NCI-H2107 treated with DMSO at 0.1 percent for 48 hours (cell line): ENCODE measurements at regions not wholly inside any gene's neighbourhood (a gene's known extent, or its start where the extent isn't known, plus 50 kb on each side); places are given as distances from the start of the nearest gene placed in this dataset.

Experiments
- DNase-seq: peaks from one replicate; lab custom pipeline; 2025; ENCODE audit not compliant: unreplicated experiment; lab: John Stamatoyannopoulos, UW

DNA sequence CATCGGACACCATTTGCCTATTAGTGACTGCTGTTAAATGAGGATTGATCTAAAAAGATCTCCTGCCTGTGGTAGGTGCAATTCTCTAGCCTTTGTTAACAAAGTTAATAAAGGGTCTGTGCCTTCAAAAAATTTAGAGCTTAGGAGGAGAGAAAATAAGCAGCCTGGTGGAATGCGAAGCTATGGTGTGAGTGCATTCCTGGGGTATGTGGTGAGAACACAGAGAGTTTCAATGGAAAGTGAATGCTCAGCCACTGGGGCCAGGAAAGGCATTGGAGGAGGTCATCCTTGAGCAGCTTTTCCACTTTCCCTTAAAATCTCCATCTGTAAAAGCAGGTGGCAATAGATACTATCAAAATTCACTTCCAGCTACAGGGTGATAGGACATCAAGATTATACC is 331.2 kb upstream of the LRATD1 start:
- no peak for DNase-seq

DNA sequence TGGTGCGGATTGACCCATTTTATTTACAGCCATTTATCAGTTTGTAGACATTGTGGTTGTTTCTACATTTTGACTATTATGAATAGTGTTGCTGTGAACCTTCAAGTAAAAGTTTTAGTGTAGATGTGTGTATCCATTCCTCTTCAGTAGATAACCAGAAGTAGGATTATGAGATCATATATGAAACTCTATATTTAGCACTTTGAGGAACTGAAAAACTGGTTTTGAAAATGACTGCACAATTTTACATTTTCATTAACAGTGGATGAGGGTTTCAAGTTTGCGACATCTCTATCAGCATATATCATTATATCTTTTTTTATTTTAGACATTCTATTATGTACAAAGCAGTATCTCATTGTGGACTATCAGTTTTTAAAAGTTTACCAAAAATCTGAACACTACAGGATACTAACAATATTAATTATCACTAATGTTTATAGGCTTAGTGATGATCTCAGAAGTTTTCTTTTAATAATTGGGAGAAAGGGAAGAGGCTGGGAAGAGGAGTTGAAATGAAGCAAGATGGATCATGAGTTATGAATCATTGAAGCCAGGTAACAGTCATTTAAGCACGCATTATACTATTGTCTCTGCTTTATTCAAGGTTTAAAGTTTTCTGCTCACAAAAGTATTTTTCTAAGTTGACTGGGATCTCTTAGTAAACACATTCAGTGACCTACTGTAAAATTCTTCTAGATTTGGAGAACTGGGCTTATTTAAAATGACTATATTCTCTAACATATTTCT is 329.0 kb upstream of the LRATD1 start:
- DNase-seq: no peak

DNA sequence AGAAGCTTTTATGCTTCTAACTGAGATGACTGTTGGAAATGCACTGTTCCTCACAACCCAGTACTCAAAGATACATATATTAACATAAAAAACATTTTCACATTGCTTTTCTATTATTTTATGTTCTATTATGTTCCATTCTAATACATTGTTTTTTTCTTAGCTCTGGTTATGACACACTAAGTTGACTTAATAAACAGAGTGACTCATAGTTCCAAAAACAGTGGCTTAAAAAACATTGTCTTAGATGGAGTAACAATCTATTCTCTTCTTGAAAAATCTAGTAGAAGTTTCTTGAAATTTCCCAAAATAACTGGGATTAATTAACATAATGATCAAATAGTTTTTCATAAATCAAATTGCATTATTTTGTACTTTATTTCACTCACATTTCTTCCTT is 328.2 kb upstream of the LRATD1 start:
- no peak for DNase-seq

DNA sequence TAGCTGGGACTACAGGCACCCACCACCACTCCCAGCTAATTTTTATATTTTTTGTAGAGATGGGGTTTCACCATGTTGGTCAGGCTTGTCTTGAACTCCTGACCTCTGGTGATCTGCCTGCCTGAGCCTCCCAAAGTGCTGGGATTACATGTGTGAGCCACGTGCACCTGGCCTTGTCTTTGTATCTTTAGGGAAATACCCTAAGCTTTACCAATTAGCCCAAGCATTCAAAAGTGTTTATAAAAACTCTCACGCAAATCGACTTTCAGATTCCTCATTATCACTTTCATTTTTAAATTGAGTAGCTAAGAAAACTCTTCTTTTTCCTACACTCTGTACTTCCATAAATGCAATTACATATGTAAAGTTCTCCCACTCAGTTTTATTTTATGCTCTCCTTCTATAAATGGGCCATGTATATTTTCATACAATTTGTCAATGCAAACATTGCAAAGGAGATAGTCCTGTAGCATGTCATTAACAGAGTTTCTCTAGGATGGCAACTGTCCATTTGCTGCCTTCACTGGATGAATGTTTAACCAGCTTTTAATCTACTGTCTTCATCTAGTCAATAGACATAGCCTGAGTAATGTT is 326.2 kb upstream of the LRATD1 start:
- DNase-seq: no peak

DNA sequence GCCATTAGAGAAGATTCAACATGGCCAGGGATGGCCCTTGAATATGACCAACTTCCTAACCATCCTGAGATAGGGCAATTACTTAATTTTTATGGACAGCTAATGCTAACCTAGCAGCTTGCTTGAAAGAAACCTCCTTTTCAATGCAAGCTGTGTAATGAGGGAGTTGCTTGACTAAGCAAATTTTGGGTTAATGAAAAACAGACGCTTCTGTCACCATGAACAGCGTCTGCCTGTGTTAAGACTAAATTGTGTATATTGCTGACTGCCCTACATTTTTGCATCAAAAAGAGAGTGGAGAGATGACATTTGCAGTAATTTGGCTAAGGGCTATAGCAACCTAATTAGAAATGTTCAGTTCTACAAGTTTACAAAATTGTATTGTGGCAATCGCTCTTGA is 319.2 kb upstream of the LRATD1 start:
- no peak for DNase-seq

GRCh38 chr2:14316594-14316993 is 315.9 kb upstream of the LRATD1 start:
- no peak for DNase-seq

DNA sequence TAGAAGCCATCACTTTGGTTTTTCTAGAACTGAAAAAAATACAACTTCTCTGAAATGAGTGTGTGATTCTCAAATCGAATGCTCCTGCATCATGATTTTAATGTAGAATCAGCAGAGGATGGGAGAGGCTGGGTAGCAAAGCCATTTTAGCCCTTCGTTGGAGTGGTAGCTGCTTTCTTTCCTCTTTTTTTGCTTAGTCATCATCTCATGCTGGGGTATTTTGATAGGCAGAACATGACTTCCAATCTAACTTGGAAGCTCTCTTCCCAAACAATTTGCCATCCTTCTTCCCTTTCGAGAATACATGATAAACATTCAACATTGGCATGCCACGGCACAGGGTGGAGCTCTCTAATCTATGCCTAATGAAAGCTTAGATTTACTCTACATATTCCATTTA is 311.2 kb upstream of the LRATD1 start:
- DNase-seq: no peak

- DNase-seq: no peak
These were observed 310.2 kb upstream of the LRATD1 start for GRCh38 chr2:14322306-14322705.

- DNase-seq: no peak
These were observed 308.2 kb upstream of the LRATD1 start for GRCh38 chr2:14324308-14324707.

DNA sequence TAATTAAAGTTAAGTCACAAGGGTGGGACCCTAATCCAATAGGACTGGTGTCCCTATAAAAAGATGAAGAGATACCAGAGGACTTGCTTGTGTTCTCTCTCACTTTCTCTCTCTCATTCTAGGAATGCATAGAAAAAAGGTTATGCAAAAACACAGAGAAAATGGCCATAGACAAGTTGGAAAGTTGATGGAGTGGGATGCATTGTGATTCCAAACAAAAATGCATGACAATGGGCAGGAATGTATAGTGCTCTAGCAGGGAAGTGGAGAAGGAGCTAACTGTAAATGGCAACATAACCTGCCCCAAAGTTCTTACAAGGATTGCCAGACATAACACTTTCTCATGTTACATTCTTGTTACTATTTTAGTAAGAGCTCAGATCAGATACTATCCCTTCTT is 301.6 kb upstream of the LRATD1 start:
- DNase-seq: no peak

GRCh38 chr2:14336759-14337382 is 295.6 kb upstream of the LRATD1 start:
- no peak for DNase-seq

- no peak for DNase-seq
These were observed 291.8 kb upstream of the LRATD1 start for GRCh38 chr2:14340703-14341102.

- no peak for DNase-seq
These were observed 290.2 kb upstream of the LRATD1 start for GRCh38 chr2:14342313-14342712.

DNA sequence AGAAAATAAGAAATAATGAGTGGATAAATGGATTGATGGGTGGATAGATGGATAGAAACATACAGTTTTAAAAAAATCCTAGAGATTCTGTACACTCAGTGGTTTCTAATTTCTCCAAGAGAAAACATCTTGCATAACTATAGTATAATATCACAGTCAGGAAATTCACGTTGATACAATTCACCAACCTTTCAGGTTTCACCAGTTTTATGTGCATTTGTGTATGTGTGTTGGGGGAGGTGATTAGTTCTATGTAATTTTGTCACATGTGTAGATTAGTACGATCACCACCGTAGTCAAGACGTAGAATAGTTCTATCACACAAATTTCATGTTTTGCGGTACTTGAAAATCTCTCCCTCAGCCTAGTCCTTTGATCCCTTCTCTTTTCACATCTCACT is 288.2 kb upstream of the LRATD1 start:
- DNase-seq: no peak

- DNase-seq: no peak
These were observed 284.3 kb upstream of the LRATD1 start for GRCh38 chr2:14348247-14348646.

- no peak for DNase-seq
These were observed 281.7 kb upstream of the LRATD1 start for GRCh38 chr2:14350856-14351255.

DNA sequence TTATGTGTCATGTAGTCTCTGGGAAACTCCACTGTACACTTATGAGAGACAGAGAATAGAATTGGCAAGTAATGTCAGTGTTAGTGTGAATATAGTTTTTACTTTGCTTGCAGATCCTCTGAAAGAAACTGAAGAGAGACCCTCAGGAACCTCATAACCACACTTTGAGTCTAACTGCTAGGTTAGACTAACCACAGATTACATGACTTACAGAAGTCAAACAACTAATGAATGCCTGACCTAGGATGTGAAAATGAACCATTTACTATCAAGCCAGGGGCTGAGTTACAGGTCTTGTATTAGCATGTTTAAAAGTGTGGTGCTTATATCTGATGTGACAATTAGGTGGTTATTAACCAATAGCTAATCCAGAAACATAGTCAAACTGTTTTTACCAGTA is 280.4 kb upstream of the LRATD1 start:
- DNase-seq: no peak

DNA sequence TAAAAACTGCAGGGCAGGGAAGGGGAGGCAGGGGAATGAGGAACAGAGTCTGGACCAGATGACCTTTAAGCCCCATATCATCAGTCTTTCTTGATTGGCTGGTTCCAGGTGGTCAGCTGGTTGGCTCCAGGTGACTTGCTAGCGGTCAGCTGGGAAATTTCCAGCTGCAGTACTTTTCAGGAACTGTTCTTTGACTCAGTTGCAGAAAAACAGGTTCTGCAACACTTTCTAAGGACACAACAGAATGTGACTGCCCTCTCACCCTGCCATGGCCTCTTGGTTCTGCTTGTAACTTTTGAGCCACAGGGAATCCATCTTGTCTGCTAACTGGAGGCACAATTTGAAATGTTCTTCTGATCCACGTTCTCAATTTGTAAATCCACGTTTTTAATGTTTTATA is 278.3 kb upstream of the LRATD1 start:
- no peak for DNase-seq

GRCh38 chr2:14355102-14355501 is 277.4 kb upstream of the LRATD1 start:
- DNase-seq: no peak

DNA sequence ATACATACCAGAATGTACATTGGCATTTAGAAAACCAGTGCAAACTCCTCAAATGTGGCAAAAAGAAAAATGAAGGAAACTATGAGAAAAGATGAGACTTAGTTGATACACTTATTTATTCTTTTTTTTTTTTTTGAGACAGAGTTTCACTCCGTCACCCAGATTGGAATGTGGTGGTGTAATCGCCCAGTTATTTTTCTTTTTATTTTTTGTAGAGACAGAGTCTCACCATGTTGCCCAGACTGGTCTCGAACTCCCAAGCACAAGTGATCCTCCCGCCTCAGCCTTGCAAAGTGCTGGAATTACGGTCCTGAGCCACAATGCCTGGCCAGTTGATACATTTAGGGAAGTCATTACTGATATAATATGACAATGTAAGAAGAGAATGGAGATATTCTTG is 274.2 kb upstream of the LRATD1 start:
- no peak for DNase-seq

DNA sequence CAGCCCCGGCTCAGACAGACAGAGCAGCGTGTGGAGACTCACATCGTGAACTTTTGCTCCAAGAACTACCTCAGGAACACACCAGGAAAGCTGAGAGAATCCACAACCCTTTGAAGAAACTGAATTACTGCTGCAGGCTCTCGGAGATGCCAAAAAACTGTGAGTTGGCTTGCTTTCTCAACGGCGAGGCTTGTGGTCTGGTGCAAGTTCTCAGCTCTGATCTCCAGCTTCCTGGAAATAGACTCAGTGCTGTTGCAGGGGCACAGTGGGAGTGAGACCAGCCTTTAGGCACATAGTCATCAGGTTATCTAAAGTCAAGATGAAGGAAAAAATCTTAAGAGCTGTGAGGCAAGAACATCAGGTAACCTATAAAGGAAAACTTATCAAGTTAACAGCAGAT is 273.7 kb upstream of the LRATD1 start:
- no peak for DNase-seq

DNA sequence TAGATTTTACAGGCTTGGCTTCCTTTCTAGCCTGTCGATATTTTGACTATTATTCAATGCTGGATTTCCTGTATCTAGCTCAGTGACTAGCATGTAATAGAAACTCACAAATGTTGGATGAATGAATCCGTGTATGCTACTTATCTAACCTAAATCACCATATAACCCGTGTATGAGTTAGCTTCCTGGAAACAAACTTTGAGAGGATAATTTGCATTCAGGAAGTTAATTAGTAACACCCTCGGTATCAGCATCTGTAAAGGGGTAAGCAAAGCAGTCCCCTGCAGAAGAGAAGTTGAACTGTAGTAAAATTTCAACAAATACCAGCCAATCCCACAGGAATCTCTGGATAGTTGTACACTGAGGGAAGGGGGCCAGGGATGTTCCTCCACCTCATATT is 269.4 kb upstream of the LRATD1 start:
- DNase-seq: no peak

DNA sequence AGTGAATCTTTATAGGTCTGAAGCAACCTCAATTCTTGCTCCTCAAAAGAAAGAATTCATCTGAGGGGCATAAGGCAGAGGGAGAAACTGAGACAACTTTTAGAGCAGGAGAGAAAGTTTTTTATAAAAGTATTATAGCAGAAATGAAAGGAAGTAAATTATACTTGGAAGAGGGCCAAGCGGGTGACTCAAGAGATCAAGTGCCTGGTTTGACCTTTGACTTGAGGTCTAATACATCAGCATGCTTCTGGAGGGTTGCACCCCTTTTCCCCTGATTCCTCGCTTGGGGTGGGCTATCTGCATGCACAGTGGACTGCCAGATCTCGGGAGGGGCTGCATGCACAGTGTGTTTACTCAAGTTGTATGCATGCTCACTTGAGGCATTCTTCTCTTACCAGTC is 268.5 kb upstream of the LRATD1 start:
- DNase-seq: no peak
